Fibroblast of villous mesenchyme (primary cell): ENCODE measurements at regions not wholly inside any gene's neighbourhood (a gene's known extent, or its start where the extent isn't known, plus 50 kb on each side); places are given as distances from the start of the nearest gene placed in this dataset.
"Not testable (repeated sequence)": the region's sequence is repeated elsewhere in the genome, so short reads cannot be mapped to it uniquely, and the experiment has no call there.

Experiments used
- DNase-seq: peaks from one replicate; pipeline ENCODE4 v3.0.0-alpha.2; 2010; ENCODE audit warnings: low read depth
- H3K4me3 ChIP-seq: 2 replicates; pipeline ENCODE4 v1.5.1; 2011; ENCODE audit warnings: low read depth, mild to moderate bottlenecking, low read length
- CTCF ChIP-seq: IDR thresholded peaks from 2 replicates; pipeline ENCODE4 v1.5.1; 2012; ENCODE audit warnings: low read depth, mild to moderate bottlenecking, low read length; ENCODE audit not compliant: insufficient read depth

DNA sequence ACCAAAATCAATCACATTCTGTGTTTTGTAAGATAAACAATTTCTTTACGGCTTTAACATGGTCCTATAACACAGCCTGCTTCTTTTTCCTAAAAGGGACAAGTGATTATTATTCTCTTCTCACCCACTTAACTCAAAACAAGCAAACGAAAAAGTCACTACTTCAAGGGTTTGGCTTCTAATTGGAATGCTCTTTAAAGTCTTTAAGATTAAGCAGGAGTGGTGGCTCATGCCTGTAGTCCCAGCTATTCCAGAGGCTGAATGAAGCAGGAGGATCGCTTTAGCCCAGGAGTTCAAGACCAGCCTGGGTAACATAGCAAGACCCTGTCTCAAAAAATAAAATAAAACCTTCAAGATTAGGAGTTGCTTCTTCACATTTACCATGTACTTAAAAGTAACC is 66.6 kb upstream of the CNEP1R1 start:
- TF ChIP-seq CTCF = no peak
- H3K4me3 ChIP-seq = no peak overlapping the region
- no peak for DNase-seq

GRCh38 chr16:49959552-49960277 is 65.3 kb upstream of the CNEP1R1 start:
- no peak for TF ChIP-seq CTCF

GRCh38 chr16:49961089-49961488 is 63.9 kb upstream of the CNEP1R1 start:
- no peak for TF ChIP-seq CTCF
- DNase-seq = no peak
- no peak overlapping the region for H3K4me3 ChIP-seq

More at GRCh38 chr16:49959552-49960277, 65.3 kb upstream of the CNEP1R1 start:
- H3K4me3 ChIP-seq = no peak overlapping the region
- no peak for DNase-seq

GRCh38 chr16:49962566-49962965 is 62.5 kb upstream of the CNEP1R1 start:
- DNase-seq, H3K4me3 ChIP-seq: not testable (repeated sequence)

DNA sequence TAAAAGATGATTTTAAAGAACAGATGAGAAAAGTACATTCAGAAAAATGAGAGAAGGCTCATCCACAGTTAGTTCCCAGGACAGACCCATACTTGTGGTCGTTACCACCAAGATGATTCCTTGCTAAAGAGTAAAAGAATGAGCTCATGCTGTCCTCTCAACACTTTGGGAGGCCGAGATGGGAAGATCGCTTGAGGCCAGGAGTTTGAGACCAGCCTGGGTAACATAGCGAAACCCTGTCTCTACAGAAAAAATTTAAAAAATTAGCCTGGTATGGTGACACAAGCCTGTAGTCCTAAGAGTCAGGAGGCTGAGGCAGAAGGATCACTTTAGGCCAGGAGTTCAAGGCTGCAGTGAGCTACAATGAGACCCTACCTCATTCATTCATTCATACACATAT is 60.7 kb upstream of the CNEP1R1 start:
- no peak overlapping the region for H3K4me3 ChIP-seq
- TF ChIP-seq CTCF = no peak
- no peak for DNase-seq

DNA sequence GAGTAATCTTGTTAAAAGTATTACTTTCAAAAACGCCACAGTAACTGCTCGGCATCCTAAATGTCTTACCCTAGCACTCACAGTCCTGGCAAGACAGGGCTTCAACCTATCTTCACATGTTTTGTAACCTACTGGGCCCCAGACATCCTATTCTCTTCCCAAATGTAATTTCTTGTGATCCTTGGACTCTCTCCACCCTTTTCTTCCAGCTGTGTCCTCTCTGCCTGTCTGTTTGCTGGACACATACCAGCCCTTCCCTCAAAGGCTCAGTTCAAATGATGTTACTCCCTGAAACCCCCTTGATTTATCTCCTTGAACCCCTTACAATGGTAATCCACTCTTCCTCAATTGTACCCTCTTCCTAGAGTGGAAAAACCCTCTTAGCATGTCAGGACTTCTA is 60.1 kb upstream of the CNEP1R1 start:
- no peak for DNase-seq
- H3K4me3 ChIP-seq = no peak overlapping the region
- TF ChIP-seq CTCF = no peak

DNA sequence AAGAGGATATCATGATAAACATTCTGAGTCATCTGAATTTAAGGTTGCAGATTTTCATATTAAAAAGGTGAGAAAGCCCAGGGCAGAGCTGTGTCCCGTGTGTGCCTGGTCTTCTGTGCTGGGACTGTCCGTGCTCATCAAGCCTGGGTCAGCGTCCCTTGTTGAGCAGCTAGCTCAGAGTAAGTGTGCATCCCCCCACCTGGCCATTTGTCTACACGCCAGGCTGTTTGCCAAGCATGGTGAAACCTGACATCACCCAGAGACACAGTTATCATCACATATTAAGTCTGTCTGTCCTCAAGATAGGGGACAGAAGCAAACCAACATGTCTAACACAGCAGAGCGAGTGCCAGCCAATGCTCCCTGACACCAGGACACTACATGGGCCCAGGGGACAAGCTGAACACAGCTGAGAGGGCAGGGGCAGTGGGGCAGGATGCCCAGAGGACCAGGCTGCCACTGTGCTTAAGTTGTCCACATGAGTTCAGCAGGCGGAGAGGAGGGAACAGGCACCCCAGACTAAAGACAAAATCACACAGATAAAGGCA is 57.9 kb upstream of the CNEP1R1 start:
- no peak for DNase-seq
- TF ChIP-seq CTCF = no peak
- H3K4me3 ChIP-seq = no peak overlapping the region
